ENCODE measurements at regions not wholly inside any gene's neighbourhood (a gene's known extent, or its start where the extent isn't known, plus 50 kb on each side); places are given as distances from the start of the nearest gene placed in this dataset.
"Not testable (repeated sequence)": the region's sequence is repeated elsewhere in the genome, so short reads cannot be mapped to it uniquely, and the experiment has no call there.

DNA sequence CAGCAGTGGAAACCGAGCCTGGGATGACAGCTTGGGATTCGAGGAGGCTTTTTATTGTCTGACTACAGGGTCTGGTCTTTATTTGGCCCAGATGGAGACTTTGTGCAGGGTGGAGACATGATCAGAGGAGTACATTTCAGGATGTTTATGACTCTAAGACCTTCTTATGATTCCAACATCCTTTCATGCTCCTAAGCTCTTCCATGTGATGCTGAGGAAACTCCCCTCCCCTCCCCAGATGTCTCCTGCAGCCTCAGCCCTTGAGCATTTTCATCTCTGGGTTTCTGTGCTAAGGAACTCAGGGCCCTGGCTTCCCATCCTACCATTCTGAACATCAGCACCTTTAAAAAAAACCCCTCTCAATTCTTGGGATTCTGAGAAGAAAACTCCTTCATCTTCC is 186.6 kb downstream of the SOX4 start:
- Mint-ChIP-seq H3K4me1 (no peaks in the 10 kb centered on the region), H3K4me3 (no peak overlapping the region), H3K27me3 (no peaks in the 10 kb centered on the region), H3K27ac (no peak overlapping the region), H3K9me3 (peaks cover 3% of the 10 kb centered on the region), H3K36me3 (ENCODE audit: low read depth) (no peaks in the 10 kb centered on the region)
- POLR2A ChIA-PET = no interaction called here
- CTCF ChIA-PET = no interaction called here
- DNase-seq = no peak

- Mint-ChIP-seq H3K27ac (no peak overlapping the region), H3K27me3 (no peaks in the 10 kb centered on the region), H3K4me3 (no peak overlapping the region), H3K4me1 (no peaks in the 10 kb centered on the region), H3K36me3 (ENCODE audit: low read depth) (no peaks in the 10 kb centered on the region), H3K9me3 (peaks cover 3% of the 10 kb centered on the region)
- ChIA-PET POLR2A (no interaction called here), CTCF (no interaction called here)
- DNase-seq = no peak
These were observed 187.1 kb downstream of the SOX4 start for GRCh38 chr6:21780679-21781078.

DNA sequence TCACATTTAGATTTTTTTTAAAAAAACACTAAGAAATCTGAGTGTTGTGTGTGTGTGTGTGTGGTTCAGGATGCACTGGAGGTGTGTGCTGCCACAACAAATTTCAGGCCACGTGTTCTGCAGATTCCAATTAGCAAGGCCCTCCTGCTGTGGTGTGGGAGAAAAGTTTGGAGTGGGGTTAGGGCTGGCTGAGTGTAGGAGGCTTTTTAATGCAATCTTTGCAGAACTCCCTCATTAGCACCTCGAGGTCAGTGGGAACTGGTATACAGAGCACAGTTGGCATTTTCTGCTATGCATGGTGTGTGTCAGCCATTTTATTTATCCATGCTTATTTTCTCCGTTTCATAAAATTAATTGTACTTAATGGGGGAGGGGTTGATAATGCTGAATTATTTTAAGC is 187.6 kb downstream of the SOX4 start:
- no peaks in the 10 kb centered on the region for H3K27me3 Mint-ChIP-seq
- peaks cover 3% of the 10 kb centered on the region for H3K9me3 Mint-ChIP-seq
- H3K27ac Mint-ChIP-seq = no peak overlapping the region
- DNase-seq = no peak
- ChIA-PET CTCF (no interaction called here), POLR2A (no interaction called here)
- H3K4me3 Mint-ChIP-seq = no peak overlapping the region
- H3K4me1 Mint-ChIP-seq = no peaks in the 10 kb centered on the region
- H3K36me3 Mint-ChIP-seq (ENCODE audit: low read depth) = no peaks in the 10 kb centered on the region

- no peak for DNase-seq
- no peaks in the 10 kb centered on the region for H3K36me3 Mint-ChIP-seq (ENCODE audit: low read depth)
- no peak overlapping the region for H3K4me3 Mint-ChIP-seq
- H3K27me3 Mint-ChIP-seq = no peaks in the 10 kb centered on the region
- ChIA-PET CTCF (no interaction called here), POLR2A (no interaction called here)
- no peaks in the 10 kb centered on the region for H3K4me1 Mint-ChIP-seq
- no peak overlapping the region for H3K27ac Mint-ChIP-seq
- H3K9me3 Mint-ChIP-seq = no peaks in the 10 kb centered on the region
These were observed 191.6 kb downstream of the SOX4 start for GRCh38 chr6:21785164-21785563.

DNA sequence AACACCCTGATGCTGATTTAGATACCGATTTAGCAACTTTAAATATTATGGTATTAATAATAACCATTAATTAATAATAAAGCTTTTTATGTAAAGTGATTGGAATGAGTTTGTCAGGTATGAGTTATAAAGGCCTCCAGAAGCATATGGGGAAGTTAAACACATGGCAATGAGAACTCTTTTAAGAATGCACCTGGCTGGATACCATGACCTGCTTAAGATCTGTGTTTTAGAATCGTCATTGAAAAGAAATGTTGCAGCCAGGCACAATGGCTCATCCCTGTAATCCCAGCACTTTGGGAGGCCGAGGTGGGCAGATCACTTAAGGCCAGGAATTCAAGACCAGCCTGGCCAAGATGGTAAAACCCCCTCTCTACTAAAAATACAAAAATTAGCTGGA is 197.5 kb downstream of the SOX4 start:
- ChIA-PET CTCF (no interaction called here), POLR2A (no interaction called here)
- DNase-seq = no peak
- H3K27ac Mint-ChIP-seq = no peak overlapping the region
- H3K4me3 Mint-ChIP-seq = no peak overlapping the region
- H3K4me1 Mint-ChIP-seq = no peaks in the 10 kb centered on the region
- H3K27me3 Mint-ChIP-seq = no peaks in the 10 kb centered on the region
- H3K36me3 Mint-ChIP-seq (ENCODE audit: low read depth) = no peaks in the 10 kb centered on the region
- H3K9me3 Mint-ChIP-seq = no peaks in the 10 kb centered on the region

GRCh38 chr6:21791581-21791980 is 198.0 kb downstream of the SOX4 start:
- no peaks in the 10 kb centered on the region for H3K36me3 Mint-ChIP-seq (ENCODE audit: low read depth)

GRCh38 chr6:21792177-21792576 is 198.6 kb downstream of the SOX4 start:
- Mint-ChIP-seq H3K4me1 (no peaks in the 10 kb centered on the region), H3K36me3 (ENCODE audit: low read depth) (no peaks in the 10 kb centered on the region), H3K27me3 (no peaks in the 10 kb centered on the region), H3K9me3 (no peaks in the 10 kb centered on the region), H3K27ac (no peak overlapping the region), H3K4me3 (no peak overlapping the region)
- ChIA-PET POLR2A (no interaction called here), CTCF (no interaction called here)
- no peak for DNase-seq

More at GRCh38 chr6:21791581-21791980, 198.0 kb downstream of the SOX4 start:
- POLR2A ChIA-PET = no interaction called here
- H3K27ac Mint-ChIP-seq = no peak overlapping the region
- H3K4me3 Mint-ChIP-seq = no peak overlapping the region
- H3K4me1 Mint-ChIP-seq = no peaks in the 10 kb centered on the region
- no peaks in the 10 kb centered on the region for H3K27me3 Mint-ChIP-seq
- no peaks in the 10 kb centered on the region for H3K9me3 Mint-ChIP-seq
- CTCF ChIA-PET = no interaction called here
- DNase-seq = no peak

- H3K27me3 Mint-ChIP-seq; H3K4me3 Mint-ChIP-seq; H3K9me3 Mint-ChIP-seq; H3K36me3 Mint-ChIP-seq (ENCODE audit: low read depth); CTCF ChIA-PET; POLR2A ChIA-PET; H3K4me1 Mint-ChIP-seq; H3K27ac Mint-ChIP-seq; DNase-seq: not testable (repeated sequence)
These were observed 203.4 kb downstream of the SOX4 start for GRCh38 chr6:21796979-21797378.

DNA sequence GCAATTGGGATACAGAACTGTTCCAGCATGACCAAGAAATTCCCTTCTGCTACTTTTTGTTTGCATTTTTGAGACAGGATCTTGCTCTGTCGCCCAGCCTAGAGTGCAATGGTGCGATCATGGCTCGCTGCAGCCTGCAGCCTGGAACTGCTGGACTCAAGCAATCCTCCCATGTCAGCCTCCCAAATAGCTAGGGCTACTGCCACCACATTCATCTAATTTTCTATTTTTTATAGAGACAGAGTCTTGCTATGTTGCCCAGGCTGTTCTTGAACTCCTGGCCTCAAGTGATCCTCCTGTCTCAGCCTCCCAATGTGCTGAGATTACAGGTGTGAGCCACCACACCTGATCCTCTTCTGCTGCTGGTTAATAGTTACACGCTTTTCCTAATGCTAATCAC is 204.9 kb downstream of the SOX4 start:
- Mint-ChIP-seq H3K27me3 (no peaks in the 10 kb centered on the region), H3K4me3 (no peak overlapping the region), H3K27ac (no peak overlapping the region), H3K4me1 (no peaks in the 10 kb centered on the region), H3K36me3 (ENCODE audit: low read depth) (no peaks in the 10 kb centered on the region), H3K9me3 (peaks cover 2% of the 10 kb centered on the region)
- POLR2A ChIA-PET = no interaction called here
- DNase-seq = no peak
- CTCF ChIA-PET = no interaction called here

DNA sequence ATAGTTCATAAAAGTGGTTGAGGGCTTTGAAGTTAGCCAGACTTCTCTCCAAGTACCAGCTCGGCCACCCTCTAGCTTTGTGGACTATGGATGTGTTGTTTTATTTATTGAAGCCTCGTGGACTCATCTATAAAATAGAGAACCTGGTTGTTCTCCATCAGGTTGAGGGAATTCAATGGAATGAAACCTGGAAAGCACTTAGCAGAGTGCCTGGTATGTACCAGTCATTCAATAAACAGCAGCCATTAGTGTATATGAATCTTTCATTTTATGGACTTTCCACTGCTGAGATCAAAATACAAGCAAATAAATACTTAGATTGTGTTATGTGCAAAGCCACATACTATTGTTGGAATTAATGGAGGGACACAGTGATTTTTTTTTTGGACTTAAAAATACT is 206.8 kb downstream of the SOX4 start:
- Mint-ChIP-seq H3K27ac (no peak overlapping the region), H3K36me3 (ENCODE audit: low read depth) (no peaks in the 10 kb centered on the region), H3K4me1 (no peaks in the 10 kb centered on the region), H3K27me3 (no peaks in the 10 kb centered on the region), H3K4me3 (no peak overlapping the region), H3K9me3 (peaks cover 2% of the 10 kb centered on the region)
- POLR2A ChIA-PET = no interaction called here
- CTCF ChIA-PET = no interaction called here
- no peak for DNase-seq

GRCh38 chr6:21800948-21801438 is 207.4 kb downstream of the SOX4 start:
- H3K9me3 Mint-ChIP-seq = peaks cover 2% of the 10 kb centered on the region
- POLR2A ChIA-PET = no interaction called here
- DNase-seq = no peak
- no peaks in the 10 kb centered on the region for H3K36me3 Mint-ChIP-seq (ENCODE audit: low read depth)
- no peaks in the 10 kb centered on the region for H3K4me1 Mint-ChIP-seq
- CTCF ChIA-PET = no interaction called here
- no peaks in the 10 kb centered on the region for H3K27me3 Mint-ChIP-seq
- no peak overlapping the region for H3K27ac Mint-ChIP-seq
- no peak overlapping the region for H3K4me3 Mint-ChIP-seq

GRCh38 chr6:21801446-21802174 is 208.1 kb downstream of the SOX4 start:
- Mint-ChIP-seq H3K27me3 (no peaks in the 10 kb centered on the region), H3K27ac (no peak overlapping the region), H3K36me3 (ENCODE audit: low read depth) (no peaks in the 10 kb centered on the region), H3K9me3 (peaks cover 2% of the 10 kb centered on the region), H3K4me3 (no peak overlapping the region), H3K4me1 (no peaks in the 10 kb centered on the region)
- no peak for DNase-seq
- ChIA-PET CTCF (no interaction called here), POLR2A (no interaction called here)

DNA sequence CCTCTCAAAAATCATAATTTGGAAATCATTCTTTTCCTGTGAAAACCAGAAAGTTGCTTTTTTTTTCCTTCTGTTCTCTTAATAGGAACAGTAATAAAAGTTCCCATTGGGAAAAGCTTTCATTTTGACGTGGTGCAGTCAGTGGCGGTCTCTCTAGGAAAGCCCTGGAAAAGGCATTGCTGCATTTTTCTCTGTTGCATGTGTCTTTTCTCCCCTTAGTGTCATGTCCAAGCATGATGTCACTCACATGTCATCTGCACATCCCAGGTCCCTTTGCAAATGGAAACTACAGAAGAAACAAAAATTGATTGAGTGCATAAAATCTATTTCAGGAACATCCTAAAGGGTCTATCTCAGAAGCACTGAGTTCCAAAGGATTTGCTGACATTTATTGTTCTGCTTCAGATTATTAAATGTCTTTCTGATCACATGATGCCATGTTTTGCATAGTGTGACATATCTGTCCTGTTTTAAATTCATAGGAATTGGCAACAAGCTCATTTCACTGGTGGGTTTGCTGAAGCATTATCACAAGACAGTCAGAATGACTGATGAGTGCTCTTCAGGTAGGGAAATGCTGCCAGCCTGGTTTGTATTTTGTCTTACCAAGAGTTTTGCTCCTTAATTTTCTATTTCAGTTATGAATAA is 208.7 kb downstream of the SOX4 start:
- Mint-ChIP-seq H3K27ac (no peak overlapping the region), H3K9me3 (peaks cover 2% of the 10 kb centered on the region), H3K4me3 (no peak overlapping the region), H3K27me3 (no peaks in the 10 kb centered on the region), H3K4me1 (no peaks in the 10 kb centered on the region), H3K36me3 (ENCODE audit: low read depth) (no peaks in the 10 kb centered on the region)
- DNase-seq = no peak
- ChIA-PET CTCF (no interaction called here), POLR2A (no interaction called here)

GRCh38 chr6:21804941-21805610 is 211.5 kb downstream of the SOX4 start:
- DNase-seq = no peak
- POLR2A ChIA-PET = no interaction called here
- no peaks in the 10 kb centered on the region for H3K9me3 Mint-ChIP-seq
- no peaks in the 10 kb centered on the region for H3K4me1 Mint-ChIP-seq
- CTCF ChIA-PET = no interaction called here
- no peaks in the 10 kb centered on the region for H3K36me3 Mint-ChIP-seq (ENCODE audit: low read depth)
- H3K27me3 Mint-ChIP-seq = no peaks in the 10 kb centered on the region
- H3K4me3 Mint-ChIP-seq = no peak overlapping the region
- no peak overlapping the region for H3K27ac Mint-ChIP-seq

Measured in activated CD4-positive, alpha-beta memory T cell treated with anti-CD3 and anti-CD28 coated beads, Interleukin-2, amount 10 ng/mL, durations not matched to agents 7 days and 5 days (primary cell).